Activated CD4-positive, alpha-beta T cell treated with anti-CD3 and anti-CD28 coated beads for 24 hours (primary cell): ENCODE measurements at regions not wholly inside any gene's neighbourhood (a gene's known extent, or its start where the extent isn't known, plus 50 kb on each side); places are given as distances from the start of the nearest gene placed in this dataset.

Experiments used
- DNase-seq, 2 donors: peaks; one replicate each; pipeline ENCODE4 v3.0.0-alpha.2; 2020; ENCODE audit warnings: low read depth in 2 of 2

DNA sequence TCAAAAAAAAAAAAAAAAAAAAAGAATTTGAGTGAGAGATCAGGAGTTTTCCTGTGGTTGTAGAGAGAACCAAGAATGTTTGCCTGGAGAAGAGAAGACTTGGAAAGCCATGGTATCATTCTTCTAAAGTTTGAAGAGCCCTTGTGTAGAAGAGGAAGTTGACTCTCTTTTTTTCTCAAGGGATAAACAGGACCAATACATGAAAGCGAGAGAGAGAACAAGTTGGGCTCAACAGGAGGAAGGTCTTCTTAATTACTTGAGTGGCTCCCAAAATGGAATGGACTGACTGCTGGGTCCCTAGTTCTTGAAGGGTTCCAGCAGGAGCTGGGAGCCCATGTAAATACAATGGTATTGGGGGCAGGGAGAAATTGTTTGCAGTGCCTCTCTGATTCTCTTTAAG is 173.3 kb upstream of the ADO start:
- no peak for DNase-seq

DNA sequence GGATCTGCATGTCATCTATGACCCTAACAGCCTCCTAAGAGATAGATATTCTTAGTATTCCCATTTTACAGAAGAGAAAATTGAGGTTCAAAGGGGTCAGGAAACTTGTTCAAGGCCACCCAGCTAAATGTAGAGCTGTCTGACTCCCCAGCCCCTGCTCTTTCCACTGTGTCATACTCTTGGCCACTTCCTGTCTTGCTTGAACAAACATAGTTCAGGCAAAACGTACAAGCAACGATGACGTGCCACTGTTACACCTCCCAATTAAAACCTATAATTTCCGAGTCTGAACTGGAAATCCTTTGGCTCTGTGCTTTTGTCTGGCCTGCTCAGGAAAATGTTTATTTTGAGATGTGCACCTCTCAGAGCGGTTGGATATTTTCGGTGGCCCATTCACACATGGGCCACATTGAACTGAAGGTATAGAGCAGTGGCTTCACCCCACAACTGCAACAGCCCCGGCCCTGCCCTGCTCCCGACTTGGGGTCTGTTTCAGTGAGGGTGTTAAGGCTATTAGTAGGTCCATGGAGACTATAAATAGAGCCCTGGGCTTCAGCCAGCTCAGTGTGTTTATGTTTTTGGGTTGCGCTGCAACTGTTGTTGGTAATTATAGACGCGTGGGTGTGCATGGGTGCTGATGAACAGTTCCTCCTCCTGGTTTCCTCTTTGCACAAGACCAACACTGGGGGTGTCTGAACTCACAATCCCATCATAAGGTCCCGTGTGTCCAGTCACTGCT is 172.3 kb upstream of the ADO start:
- DNase-seq: peak in 1 of 2 donors; percentile 30

DNA sequence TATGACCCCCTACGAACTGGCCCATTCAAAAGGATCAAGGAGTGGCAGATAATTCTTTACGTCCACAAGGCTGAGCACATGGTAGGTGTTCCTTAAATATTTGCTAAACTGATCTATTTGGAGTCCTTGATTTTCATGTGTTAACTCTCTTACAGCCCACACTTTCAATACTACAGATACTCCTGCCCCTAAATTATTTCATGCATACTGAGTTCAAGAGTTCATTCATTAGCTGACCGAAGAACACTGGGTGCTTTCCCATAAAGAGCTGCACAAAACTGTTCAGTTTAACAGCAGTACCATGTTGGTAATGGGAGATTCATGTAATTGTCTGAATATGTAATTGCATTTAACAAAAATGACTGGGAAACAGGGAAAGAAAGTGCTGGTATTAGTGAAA is 170.5 kb upstream of the ADO start:
- no peak for DNase-seq

DNA sequence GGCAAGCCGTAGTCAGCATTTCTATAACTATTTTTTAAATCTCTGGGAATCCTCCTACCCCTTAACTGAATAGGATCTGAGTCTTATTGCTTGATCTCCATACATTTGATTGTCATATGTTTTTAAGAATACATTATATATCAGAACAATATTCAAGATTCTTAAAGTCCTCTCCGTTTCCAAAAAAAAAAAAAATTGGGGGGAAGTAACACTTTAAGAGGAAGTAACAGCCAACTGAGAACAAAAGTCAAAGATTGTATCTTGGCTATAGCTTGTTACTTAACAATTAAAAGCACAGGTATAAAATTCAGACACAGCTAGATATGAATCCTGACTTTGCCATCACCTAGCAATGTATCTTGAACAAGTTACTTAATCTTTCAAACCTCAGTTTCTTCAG is 169.9 kb upstream of the ADO start:
- no peak for DNase-seq

DNA sequence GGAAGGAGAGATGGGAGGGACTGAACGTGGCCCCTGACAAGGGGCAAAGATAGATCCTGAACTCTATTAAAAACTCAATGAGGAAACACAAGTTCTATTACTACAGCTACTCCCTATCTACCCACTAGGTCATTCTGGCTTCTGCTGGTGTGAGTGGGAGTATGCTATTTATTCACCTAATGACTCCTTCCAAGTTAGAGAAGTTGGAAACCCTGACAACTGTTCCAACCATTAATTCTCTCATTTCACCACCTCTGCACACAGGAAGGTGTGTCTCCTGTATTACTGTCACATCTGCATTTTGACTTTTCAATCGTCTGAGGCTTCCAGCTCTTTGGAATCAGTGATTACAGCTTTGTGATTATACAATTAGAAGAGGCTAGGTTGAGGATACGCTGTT is 169.4 kb upstream of the ADO start:
- no peak for DNase-seq

DNA sequence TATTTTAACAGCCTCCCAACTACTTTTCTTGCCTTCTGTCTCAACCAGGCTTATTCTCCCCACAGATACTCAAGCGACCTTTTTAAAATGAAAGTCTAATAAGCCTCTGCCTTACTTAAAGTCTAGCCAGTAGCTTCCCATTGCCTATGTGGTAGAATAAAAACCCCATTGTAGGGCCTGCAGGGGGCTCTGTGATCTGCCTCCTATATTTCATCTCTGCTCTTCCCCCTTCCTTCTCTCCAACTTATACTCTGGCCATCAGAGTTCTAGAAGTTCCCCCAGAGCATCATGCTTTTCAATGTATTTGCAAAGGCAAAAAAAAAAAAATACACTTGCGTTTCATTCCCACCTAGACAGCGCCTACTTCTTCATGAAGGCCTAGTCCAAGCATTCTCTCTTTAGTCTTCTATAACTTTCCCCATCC is 167.7 kb upstream of the ADO start:
- no peak for DNase-seq

DNA sequence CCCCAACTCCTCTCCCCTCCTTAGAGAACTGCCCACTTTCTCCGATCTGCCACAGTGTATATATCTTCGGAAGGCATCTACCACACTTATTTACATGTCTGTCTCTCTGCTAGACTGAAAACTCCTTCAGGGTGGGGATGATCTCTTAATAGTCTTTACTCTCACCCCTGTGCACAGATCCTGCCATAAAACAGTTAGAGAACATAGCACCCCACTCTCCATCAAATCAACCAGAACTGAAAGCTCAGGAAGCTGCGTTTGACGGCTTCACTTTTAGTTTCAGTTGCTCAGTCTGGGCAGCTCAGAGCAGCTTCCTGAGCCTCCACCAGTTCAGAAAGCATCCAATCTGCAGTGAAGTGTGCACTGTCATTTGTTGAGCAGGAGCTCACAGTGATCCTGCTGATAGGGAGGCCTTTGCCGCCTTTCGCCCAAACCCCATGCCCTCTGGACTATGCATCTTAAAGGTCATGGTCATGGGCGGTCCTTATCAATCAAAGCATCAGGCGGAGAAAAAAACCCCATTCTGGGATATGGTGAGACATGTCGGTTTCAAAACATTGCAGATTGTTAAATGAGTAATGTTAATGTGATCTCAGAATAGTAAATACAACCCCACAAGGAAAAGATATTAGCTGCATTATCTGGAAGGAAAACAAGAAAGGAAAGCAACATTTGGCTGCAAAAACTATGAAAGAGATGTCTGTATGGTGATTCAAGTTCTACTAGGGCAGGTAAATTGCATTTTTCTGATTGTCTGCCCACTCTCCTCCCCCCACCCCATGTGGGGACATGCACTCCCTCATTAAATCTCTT is 167.1 kb upstream of the ADO start:
- DNase-seq: peak; percentile 46 to 49

DNA sequence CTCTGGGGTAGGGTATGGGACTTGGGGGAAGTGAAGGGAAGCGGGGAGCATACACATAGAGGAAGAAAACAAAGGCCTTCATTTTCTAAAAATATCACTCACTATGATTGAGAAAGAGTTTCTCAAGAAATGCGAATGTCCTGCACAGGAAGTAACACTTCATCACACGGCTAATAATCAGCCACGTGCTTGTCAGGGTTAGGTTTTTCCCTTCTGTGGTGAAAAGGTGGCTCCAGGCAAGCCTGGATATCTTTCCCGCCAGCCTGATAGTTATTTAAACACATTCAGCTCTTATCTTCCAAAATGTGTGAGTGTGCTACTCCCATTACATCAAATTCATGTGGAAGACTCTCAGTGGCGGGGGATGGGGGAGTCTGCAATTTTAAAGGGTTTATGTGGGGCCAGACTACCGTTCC is 166.4 kb upstream of the ADO start:
- DNase-seq: no peak

DNA sequence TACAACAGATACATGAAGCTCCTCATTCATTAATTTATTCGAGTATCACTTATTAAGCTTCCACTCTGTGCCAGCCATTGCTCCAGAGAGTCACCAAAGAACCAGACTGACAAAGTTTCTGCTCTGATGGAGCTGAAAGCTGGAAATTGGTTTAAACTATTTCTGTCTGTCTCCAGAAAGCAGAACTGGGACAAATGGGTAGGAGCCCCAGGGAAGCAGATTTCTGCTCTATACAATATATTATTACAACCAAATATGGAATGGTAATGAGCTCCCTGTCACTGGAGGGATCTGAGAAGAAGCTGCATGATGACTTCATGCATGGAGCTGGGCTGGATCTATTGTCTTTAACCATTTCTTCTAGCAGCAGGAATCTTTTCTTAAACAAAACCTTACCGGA is 165.4 kb upstream of the ADO start:
- DNase-seq: no peak

DNA sequence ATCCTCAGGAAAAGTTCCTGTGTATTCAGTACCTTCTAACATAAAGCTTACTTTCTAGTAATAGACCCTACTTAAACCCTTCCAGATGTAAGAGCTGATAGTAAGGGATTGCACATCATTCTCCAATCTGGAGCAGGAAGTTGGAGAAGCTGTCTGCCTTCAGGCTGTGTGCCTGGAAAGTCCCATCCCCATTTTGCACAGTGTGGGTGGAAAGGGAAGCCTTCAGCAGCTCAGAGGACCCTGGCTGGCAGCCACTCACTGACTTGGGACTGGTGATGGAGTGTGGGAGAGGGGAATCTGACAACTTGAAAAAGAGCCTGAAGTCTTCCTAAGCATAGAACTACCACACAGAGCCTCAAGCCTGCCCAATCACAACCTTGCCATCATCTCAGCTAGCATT is 164.1 kb upstream of the ADO start:
- no peak for DNase-seq

DNA sequence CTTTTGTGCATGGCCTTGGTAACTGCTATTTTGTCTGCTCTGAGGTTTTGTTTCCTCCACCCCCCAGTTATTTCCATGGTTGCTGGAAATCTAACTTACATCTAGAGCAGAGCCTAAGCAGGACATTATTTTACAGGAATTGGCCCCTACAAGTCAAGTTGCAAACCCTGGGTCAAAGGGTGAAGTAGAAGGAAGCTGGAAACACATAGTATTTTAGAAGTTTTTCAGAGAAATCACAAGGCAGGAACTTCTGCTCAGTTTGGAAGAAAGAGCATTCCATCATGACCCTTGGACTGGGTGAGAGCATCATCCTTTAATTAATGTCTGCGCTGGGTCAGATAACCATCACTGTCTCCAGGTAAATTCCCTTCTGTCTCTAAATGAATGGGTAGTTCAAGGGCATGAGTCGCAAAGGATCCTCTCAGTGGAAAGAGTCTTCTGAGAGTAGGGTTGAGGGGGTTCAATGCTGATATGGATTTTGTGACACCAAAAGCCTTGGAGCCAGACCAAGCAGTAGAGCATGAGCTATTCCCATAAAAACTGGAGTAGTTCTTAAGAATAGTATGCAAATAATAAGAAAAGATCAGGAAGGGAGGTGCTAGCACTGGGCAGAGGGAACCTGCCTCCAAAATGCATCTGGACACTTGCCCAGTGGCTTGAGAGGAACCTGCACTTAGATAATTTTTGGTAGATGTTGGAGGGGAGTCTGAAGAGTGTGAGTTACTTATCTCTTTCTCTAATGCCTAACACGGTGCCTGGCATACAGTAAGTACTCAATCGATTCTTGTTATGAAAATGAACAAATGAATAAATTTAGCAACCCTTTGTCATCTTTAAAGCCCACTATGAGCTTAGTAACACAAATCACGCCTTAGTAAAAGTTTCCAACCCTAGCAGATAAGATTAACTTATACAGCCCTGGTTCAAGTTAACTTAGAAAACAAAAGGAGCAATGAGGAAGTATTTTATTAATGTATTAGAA is 160.6 kb upstream of the ADO start:
- DNase-seq: no peak

DNA sequence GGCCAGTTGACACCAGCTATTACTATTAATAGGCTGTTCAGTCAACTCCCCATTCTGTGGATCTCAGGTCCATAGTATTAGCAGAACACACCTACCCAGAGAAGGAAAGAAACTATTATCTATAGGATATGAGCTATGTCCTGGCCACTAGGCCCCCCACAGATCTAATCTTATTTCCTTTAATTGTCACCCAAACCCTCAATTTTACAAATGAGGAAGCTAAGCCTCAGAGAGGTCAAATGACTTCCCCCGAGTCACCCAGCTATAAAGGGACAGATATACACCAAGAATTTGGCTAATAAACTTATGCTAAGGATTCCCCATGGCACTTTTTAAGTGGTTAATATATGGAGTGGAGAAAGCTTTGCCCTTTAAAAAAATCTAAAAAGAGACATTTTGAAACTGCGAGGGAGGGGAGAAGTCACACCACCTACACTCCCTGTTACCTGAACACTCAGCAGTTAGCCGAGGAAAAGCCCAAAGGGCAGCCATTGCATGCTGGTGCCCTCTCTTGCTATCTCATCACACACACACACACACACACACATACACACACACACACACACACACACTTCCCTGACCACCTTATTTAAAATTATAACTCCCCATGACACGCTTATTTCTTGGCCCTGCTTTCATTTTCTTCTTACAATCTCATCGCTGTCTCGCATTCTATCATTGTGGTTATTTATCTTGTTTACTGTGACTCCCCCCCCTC is 157.0 kb upstream of the ADO start:
- DNase-seq: no peak

DNA sequence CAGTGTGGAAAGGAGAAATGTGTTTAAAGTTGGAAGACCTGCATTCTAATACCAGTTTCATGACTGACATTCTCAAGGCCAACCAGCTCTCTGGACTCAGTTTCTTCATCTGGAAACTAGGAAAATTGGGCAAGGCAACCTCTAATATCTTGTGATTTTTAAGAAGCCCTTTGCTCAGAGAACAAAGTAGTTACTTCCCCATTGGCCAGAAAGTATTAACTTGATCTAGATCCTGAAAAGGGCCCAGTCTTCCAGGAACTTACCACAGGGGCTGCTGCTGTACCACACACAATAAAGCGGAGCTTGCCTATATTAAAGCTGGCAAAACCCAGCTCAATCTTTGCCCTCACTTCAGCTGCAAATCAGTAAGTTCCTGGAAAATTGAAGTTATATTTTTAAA is 155.6 kb upstream of the ADO start:
- no peak for DNase-seq

DNA sequence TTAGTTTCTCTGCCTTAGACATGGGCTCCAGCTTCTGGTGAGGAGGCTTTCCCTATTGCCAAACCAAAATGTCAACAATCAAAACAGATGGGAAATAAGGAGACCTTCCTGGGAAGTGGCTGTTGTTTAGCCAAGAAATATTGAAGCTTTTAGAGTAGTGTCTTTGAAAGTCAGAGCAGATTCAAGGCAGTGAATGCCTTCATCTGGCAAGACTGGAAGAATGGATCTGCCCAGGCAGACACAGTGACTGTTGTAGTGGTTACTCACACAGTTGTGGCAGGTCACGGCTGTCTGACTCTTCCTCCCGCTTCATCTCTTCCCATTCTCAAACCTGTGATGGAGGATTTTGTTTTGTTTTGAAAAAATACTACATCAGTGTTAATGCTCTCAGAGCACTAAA is 154.1 kb upstream of the ADO start:
- no peak for DNase-seq

DNA sequence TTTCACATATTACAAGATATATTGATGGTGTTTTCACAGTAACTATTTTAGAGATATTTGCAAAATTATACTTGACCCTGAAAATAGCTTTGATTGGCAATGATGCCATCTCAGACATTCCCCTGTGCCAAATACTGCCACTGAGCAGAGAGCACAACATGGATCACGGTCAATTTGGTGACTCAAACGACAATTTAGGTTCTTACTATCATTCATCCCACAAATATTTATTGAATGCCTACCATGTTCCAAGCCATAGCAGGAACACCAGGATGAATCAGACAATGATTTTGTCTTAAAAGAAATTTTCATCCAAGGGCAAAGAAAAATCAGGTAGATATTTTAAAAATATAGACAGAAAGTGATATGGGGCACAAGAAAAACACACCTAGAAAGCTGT is 153.2 kb upstream of the ADO start:
- DNase-seq: no peak

DNA sequence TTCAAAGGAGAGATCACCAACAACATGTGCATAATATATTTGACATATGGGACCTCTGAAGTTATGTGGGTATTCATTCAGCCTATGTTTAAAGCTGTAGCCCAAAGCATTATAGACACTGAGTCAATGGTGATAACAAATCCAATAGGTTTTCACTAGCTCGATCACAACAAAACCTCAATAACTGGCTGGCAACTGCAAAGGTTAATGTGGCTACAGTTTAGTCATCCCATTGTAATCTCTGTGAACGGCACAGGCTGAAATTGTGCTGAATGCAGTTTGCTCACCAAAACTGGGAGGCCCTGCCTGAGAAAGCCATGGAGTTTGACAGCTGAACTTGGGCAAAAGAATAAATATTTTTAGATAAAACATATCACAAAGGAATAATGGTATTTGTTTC is 152.4 kb upstream of the ADO start:
- no peak for DNase-seq

DNA sequence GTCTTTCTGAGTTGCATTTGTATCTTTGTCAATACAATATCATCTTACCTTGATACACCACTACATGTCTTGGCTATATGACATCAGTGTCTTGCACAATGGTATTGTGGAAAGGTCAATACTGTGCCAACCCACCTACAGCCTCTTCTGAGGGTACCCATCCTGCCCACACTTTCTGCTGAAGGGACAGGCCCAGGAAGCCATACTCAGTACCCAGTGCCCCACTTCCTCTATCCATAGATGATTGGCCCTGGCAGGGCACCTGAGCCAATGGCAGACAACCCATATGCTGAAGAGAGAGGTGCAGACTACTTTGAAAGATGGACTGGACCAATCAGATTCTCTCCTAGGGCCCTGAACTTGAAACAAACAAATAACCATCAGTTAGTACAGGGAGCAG is 152.0 kb upstream of the ADO start:
- DNase-seq: no peak

DNA sequence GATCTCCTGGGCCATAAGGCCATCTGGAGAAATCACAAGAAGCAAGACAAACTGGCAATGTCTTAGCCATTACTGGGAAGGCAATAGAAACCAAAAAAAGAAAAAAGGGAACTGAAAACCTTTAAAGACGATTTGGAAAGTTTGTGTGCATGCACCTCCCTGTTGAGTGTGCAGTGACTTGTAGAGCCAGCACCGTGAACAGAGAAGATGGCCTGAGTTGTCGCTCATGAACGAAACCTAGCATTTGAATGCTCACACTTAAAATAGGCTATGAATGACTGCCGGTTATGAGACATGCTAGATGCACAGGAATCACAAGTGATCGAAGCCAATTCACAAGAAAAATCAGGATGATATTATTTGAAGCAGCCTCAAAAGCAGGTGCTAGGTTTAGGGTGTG is 151.3 kb upstream of the ADO start:
- no peak for DNase-seq

DNA sequence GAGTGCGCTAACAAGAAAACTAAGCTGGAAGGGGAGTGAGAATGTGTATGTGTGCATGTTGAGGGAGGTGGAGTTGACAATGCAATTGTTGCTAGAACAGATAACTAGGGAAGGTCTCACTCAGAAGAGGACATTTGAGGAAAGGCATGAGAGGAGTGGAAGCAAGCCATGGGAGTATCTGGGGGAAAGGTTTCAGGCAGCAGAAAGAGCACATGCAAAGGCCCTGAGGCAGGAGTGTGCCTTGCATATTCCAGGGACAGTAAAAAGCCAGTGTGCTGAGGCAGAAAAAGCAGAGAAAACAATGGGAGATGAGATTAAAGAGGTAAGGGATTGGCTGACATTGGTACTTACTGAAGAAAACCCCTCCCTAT is 149.6 kb upstream of the ADO start:
- DNase-seq: no peak

DNA sequence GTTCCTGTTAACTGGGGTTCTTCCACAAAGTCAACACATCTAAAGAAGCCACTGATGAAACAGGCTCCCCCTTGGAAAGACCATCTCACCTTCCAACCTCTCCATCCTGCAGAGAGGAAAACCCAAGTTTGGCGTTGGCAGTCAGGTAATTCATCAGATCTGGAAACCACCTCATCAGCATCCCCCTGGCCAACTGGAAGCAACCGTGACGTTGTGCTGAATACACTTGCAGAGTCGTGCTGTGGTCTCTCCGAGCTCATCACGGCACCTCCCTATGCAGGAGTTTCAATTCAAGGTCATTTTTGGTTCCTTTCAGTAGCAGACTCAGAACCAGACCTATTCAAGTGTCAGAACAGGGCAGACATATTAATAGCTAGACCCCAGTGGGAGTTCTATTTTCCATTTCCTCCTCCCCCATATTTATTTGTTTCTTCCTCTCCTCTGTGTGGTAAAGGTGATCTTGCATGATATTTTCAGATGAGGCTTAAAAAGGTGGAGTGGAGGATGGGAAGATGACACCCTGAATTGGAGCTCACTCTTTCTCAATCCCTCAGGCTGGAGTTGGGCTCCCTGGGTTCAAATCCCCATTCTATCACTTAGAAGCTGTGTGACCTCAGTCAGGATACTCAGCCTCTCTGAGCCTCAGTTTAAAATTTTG is 149.1 kb upstream of the ADO start:
- no peak for DNase-seq

DNA sequence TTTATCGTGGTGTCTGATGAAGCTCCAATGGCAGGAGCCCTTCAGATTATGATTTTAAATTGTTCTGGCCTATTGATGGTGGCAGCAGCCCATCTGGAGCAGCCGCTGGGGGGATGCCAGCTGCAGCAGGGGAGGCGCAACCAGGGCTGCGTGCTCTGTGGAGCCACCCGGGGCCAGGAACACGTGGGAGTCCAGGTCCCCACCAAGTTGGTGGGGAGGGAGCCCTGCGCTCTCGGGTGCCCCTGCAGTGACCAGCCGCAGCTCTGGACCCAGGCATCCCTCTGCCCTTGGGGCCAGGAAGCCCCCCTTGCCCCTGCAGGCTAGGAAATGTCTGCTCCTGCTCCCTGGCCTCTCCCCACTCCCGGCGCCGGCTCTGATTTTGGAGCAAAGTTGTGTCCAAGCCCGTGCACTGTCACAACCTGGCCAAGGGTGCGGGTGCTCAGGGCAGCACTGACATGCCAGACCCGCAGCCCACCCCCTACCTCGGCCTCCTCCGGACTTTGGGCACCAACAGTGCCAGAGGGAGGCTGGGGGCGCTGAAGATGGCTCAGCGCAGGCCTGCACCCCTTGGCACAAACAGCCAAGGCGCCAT is 147.2 kb upstream of the ADO start:
- no peak for DNase-seq
